ENCODE measurements at regions not wholly inside any gene's neighbourhood (a gene's known extent, or its start where the extent isn't known, plus 50 kb on each side); places are given as distances from the start of the nearest gene placed in this dataset.

- TF ChIP-seq EZH2phosphoT487 (IDR thresholded peaks at IDR 0.05) (no peak), CTCF (IDR thresholded peaks at IDR 0.05) (no peak), EZH2 (IDR thresholded peaks at IDR 0.05) (no peak)
Measured at GRCh38 chr6:158868890-158869825, 50.0 kb upstream of the EZR start.
